Retinal pigment epithelial cell (primary cell): ENCODE measurements at regions not wholly inside any gene's neighbourhood (a gene's known extent, or its start where the extent isn't known, plus 50 kb on each side); places are given as distances from the start of the nearest gene placed in this dataset.
A peak's percentile ranks its signal among the peaks of the same experiment; 100 is the strongest.
"Not testable (repeated sequence)": the region's sequence is repeated elsewhere in the genome, so short reads cannot be mapped to it uniquely, and the experiment has no call there.

Experiments used
- DNase-seq: peaks from one replicate; pipeline ENCODE4 v3.0.0-alpha.2; 2010; ENCODE audit warnings: low read depth
- H3K4me3 ChIP-seq: 2 replicates; pipeline ENCODE4 v1.5.1; 2011; ENCODE audit warnings: mild to moderate bottlenecking, low read length, control low read depth, moderate library complexity
- TF ChIP-seq, protein P1 (sequence below): conservative IDR thresholded peaks from 2 replicates; pipeline ENCODE4 v1.5.1; 2011; ENCODE audit warnings: low read depth, low read length, control low read depth, inconsistent platforms

DNA sequence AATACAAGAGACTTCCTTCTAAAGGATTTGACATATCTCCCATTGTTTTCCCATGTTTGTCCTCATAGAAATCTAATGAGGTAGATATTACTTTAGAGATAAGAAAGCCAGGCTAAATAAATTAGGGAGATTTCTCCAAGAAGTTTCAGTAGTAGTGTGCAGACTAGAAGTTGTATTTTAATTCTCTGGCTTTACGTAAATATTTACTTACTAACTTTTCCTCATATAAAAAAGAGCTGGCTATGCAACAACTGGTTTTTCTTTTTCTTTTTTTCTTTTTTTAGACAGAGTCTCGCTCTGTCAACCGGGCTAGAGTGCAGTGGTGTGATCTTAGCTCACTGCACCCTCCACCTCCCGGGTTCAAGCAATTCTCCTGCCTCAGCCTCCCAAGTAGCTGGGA, 60.6 kb upstream of the ACYP2 start:
- TF ChIP-seq, protein P1, sequence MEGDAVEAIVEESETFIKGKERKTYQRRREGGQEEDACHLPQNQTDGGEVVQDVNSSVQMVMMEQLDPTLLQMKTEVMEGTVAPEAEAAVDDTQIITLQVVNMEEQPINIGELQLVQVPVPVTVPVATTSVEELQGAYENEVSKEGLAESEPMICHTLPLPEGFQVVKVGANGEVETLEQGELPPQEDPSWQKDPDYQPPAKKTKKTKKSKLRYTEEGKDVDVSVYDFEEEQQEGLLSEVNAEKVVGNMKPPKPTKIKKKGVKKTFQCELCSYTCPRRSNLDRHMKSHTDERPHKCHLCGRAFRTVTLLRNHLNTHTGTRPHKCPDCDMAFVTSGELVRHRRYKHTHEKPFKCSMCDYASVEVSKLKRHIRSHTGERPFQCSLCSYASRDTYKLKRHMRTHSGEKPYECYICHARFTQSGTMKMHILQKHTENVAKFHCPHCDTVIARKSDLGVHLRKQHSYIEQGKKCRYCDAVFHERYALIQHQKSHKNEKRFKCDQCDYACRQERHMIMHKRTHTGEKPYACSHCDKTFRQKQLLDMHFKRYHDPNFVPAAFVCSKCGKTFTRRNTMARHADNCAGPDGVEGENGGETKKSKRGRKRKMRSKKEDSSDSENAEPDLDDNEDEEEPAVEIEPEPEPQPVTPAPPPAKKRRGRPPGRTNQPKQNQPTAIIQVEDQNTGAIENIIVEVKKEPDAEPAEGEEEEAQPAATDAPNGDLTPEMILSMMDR = no peak
- H3K4me3 ChIP-seq = no peak overlapping the region
- no peak for DNase-seq

DNA sequence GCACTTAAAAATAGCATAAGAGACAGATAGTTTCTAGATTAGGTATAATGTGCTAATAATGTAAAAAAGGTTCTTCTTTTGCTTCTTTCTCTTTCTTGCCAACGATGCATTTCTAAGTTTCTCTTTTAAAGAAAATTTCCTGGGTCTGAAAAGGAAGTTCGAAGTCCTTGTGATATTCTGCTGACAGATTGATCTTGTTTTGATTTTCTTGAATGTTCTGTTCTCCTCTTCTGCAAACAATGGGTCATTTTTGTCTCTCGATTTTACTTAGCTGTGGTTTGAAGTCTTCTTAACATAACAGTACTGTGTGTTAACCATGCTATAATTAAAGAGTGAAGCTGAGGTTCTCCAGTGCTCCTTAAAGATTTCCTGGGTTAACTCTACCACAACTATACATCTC, 61.1 kb upstream of the ACYP2 start:
- TF ChIP-seq, protein P1 = no peak
- no peak overlapping the region for H3K4me3 ChIP-seq

DNA sequence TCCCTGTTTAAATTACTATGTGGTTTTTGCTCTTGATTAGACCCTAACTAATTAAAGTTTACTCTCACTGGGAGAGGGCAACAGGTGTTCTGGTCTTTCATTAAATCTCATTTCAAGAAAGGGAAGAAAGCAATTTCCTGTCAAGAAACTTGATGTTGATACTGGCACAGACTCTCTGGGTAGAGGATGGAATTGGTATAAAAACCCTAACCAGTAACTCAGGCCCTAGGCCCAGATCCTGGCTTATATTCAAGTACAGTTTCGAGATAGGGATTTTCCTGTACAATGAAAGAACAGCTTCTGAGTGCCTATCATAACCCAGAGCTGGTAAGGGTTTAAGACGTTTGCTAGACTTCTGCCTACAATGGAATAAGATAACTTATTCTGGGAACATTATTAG, 61.6 kb upstream of the ACYP2 start:
- no peak for DNase-seq
- H3K4me3 ChIP-seq = no peak overlapping the region
- TF ChIP-seq, protein P1 = no peak

More for the DNA sequence above, 61.1 kb upstream of the ACYP2 start:
- DNase-seq = no peak

DNA sequence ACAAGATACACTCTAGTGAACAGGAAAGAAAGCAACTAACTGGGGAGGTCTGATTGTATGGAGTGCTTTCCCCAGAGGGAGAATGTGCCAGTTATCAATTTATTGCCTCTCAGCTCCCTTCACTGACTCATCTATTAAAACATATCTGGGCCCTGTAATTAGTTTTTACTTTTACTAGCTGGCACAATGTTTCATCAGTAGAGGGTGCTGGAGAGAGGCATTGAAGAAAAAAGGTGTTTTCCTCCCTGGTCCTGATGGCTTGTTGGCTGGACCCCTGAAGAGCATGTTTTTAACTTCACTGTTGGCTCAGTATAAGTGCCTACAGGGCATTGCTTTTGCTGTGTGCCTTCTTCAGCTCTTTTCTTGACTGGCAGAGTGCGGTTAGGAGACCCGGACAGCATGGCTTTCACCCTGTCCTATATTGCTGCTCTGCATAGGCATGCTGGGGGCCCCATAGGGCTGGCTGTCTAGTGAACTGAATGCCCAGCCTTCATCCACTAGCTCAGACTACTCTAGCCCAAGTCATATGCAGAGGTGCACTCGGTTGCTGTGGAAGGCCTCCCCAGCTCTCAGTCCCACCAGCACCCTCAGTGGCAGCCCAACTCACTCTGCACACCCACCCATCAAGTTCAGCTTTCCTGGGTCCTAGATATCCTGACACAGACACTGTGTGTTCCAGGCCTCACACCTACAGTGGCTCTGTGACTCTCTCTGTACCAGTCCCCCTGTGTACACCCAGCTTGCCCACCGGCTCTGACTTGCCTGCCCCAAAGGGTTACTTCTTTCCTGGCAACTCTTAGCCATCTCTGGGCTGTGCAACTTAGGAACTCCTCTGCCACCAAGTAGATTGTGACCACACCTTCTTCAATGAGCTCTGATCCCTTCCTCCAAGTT, 62.3 kb upstream of the ACYP2 start:
- TF ChIP-seq, protein P1 = peak; percentile 29
- no peak for DNase-seq
- H3K4me3 ChIP-seq = no peak overlapping the region

DNA sequence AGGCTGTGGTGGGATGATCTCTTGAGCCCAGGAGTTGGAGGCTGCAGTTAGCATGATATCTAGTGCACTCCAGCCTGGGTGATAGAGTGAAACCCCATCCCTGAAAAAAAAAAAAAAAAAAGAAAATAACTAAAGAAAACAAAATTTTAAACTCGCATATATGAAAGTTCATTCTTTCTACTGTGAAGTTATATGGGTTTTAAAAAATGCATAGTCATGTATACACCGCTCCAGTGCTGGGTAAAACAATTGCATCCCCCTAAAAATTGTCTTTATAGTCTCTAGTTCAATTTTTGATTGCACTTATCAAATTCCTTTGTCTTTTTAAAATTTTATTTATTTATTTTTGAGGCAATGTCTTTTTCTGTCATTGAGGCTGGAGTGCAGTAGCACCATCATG, 65.0 kb upstream of the ACYP2 start:
- no peak for DNase-seq
- no peak overlapping the region for H3K4me3 ChIP-seq
- TF ChIP-seq, protein P1 = no peak

DNA sequence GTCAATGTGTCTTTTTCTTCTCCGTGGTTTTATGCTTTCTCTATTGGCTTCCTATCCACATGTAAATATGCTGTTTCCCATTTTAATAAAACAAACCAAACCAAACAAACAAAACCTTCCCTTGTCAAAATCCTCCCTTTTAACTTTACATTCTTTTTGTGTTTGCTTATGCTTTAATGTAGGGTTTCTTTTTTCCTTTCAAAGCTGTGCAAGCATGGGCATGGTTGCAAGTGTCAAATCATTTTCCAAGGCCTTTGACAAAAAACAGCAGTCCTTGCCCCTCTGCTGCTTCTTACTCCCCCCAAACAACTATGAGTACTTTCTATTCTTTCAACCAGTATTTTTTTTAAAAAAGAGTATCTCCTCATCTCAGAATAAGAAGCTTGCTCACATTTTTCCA, 66.0 kb upstream of the ACYP2 start:
- no peak for DNase-seq
- TF ChIP-seq, protein P1 = no peak
- H3K4me3 ChIP-seq = no peak overlapping the region

DNA sequence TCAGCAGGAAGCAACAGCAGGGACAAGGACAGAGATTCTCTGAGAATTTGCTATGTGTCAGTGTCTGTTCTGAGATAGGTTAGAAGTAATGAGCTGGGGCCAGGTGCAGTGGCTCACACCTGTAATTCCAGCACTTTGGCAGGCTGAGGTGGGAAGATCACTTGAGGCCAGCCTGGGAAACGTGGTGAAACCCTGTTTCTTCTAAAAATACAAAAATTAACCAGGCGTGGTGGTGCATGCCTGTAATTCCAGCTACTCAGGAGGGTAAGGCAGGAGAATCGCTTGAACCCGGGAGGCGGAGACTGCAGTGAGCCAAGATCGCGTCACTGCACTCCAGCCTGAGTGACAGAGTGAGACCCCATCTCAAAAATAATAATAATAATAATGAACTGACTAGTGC, 66.5 kb upstream of the ACYP2 start:
- not testable (repeated sequence) for DNase-seq, H3K4me3 ChIP-seq
